ENCODE measurements at regions not wholly inside any gene's neighbourhood (a gene's known extent, or its start where the extent isn't known, plus 50 kb on each side); places are given as distances from the start of the nearest gene placed in this dataset.

GRCh38 chr9:17929506-17929905 lies 350.6 kb downstream of the SH3GL2 start:
- TF ChIP-seq CTCF (IDR thresholded peaks at IDR 0.05) (no peak), POLR2A (IDR thresholded peaks at IDR 0.05) (no peak)
